HG03196 (cell line): ENCODE measurements at regions not wholly inside any gene's neighbourhood (a gene's known extent, or its start where the extent isn't known, plus 50 kb on each side); places are given as distances from the start of the nearest gene placed in this dataset.
"Not testable (repeated sequence)": the region's sequence is repeated elsewhere in the genome, so short reads cannot be mapped to it uniquely, and the experiment has no call there.

ENCODE experiments used
- ATAC-seq: cut with Tn5 transposase; IDR thresholded peaks from one replicate; pipeline ENCODE4 v1.9.1; 2021; ENCODE audit not compliant: unreplicated experiment

DNA sequence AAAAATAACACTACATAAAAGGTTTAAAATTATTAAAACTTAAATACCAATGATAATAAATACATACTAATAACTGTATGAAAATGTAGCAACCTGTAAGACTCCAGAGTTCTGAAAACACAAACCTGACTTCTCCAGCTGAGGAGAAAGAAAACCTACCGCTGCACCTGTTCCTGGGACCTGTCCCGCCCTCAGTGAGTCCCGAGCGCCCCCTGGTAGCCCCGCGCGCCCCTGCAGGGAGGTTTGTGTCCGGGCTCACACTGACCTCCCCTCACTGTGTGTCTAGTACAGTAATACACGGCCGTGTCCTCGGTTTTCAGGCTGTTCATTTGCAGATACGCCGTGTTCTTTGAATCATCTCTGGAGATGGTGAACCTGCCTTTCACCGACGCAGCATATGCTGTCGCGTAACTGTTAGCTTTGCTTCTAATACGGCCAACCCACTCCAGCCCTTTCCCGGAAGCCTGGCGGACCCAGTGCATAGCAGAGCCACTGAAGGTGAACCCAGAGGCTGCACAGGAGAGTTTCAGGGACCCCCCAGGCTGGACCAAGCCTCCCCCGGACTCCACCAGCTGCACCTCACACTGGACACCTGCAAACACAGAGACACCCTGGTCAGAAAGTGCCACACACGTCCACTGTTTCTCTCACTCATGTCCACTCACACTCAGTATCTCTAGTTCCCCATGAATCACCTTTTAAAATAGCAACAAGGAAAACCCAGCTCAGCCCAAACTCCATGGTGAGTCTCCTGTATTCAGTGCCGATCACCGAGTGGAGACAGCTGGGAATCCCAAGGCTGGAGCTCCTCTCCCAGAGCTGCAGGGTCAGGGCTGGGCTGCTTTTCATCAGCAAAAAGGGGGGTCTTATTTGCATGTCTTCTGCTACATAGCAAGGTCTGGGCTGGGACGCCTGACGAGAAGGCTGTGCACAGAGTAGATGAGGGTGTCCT is 1276.3 kb downstream of the TMEM121 start:
- no peak for ATAC-seq

GRCh38 chr14:106803379-106803778 is 1277.0 kb downstream of the TMEM121 start:
- no peak for ATAC-seq

GRCh38 chr14:106807493-106807892 is 1281.1 kb downstream of the TMEM121 start:
- no peak for ATAC-seq

- no peak for ATAC-seq
Observed at GRCh38 chr14:106808458-106808857, 1282.1 kb downstream of the TMEM121 start.

GRCh38 chr14:106808907-106809306 is 1282.5 kb downstream of the TMEM121 start:
- no peak for ATAC-seq

GRCh38 chr14:106809615-106810014 is 1283.2 kb downstream of the TMEM121 start:
- ATAC-seq = no peak

GRCh38 chr14:106810168-106810567 is 1283.8 kb downstream of the TMEM121 start:
- ATAC-seq = not testable (repeated sequence)

GRCh38 chr14:106811162-106811561 is 1284.8 kb downstream of the TMEM121 start:
- no peak for ATAC-seq

GRCh38 chr14:106812788-106813476 is 1286.5 kb downstream of the TMEM121 start:
- ATAC-seq = no peak

GRCh38 chr14:106813477-106813823 is 1287.1 kb downstream of the TMEM121 start:
- ATAC-seq = no peak

GRCh38 chr14:106820119-106820518 is 1293.7 kb downstream of the TMEM121 start:
- ATAC-seq = no peak

DNA sequence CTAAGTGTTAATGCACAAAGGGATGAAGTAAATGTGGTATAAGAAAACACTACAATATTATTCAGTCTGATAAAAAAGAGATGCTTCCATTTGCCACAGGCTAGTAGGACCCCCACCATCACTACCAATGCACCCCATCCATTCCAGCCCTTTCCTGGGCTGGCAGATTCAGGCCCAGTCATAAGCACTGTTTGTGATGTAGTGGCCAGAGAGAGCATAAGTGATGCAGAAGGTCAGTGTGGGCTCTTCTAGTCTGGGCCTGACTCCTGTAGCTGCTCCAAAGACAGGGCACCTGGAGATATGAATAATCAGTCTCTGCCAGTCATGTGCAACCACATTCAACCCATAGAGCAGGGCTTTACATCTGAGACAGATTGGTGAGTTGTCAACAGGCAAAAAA is 1294.7 kb downstream of the TMEM121 start:
- no peak for ATAC-seq

DNA sequence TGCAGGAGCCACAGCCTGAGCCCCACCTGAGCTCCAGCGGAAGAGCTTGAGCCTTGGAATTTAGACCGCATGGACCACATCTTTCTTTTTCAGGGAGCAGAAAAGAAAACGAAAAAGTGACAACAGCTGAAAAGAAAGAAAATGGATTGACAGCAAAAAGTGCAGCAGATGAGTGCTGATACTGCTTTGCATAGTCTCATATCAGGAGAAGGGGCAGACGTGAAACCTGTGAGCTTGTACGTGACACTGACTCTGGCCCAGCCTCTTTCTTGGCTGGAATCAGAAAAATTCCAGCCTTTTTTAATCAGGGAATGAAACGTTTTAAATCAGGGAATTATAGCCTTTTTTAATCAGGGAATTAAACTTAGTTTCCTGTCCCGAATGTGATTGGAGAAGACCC is 1296.5 kb downstream of the TMEM121 start:
- ATAC-seq = no peak

DNA sequence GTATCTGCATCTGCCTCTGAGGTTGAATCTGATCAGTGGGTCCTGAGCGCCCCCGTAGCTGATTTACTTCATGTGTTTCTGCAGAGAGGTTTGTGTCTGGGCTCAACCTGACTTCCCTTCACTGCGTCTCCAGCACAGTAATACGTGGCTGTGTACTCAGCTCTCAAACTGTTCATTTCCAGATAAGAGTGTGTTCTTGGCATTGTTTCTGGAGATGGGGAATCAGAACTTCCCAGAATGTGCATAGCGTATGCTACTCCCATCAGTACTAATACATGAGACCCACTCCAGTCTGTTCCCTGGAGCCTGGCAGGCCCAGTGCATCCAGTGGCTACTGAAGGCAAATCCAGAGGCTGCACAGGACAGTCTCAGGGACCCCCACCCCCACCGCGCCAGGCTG is 1297.2 kb downstream of the TMEM121 start:
- no peak for ATAC-seq

GRCh38 chr14:106826833-106827369 is 1300.5 kb downstream of the TMEM121 start:
- ATAC-seq = no peak

- ATAC-seq = peak; percentile 50
Observed at GRCh38 chr14:106831322-106831720, 1304.9 kb downstream of the TMEM121 start.

DNA sequence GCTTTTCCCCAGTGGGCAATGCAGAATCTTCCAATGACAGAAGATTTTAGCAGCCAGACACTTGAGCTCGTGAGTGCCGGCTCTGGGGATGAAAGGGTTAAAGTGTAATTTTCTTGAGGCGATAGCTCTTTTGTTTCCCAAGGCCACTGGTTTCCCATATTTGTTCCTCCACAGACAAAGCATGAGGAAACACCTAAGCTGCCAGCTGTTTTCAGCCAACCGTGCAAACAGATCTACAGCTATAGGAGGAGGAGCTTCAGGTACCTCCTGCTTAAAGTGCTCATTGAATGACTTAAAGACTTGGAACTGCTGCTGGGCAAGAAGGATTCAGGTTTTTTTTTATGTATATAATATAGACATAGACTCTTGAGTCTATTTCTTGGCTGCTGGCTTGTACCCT is 1311.5 kb downstream of the TMEM121 start:
- ATAC-seq = no peak

DNA sequence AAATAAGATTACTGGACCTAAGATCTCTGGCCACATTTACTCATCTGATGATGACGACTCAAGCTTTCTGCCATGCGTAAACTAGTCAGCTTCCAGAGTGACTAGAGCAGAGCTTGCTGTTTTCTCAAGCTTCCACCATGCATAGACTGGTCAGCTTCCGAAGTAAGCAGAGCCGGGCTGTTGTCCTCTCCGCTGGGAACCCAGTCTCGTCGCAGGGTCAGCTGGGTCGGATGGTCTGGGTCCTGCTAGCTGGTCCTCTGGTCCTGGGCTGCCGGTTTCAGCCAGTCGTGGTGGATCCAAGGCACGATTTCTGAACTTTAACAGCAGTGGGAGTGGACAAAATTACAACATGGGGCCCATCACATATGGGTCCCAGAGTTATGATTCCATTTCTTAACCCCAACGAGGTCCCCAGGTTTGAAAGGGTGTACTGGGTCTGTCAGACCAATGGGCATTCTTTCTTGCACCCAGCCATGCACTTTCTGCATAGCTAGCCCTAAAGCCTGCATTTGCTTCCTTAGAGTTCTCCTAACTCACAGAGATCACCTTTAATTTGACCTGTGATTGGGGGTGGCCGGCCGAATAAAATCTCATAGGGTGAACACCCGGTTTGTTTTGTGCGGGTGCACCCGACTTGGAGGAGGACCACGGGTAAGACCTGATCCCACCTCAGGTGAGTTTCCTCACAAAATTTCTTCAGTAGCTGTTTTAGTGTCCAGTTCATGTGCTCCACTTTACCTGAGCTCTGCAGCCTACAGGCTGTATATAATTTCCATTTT is 1312.8 kb downstream of the TMEM121 start:
- ATAC-seq = no peak

DNA sequence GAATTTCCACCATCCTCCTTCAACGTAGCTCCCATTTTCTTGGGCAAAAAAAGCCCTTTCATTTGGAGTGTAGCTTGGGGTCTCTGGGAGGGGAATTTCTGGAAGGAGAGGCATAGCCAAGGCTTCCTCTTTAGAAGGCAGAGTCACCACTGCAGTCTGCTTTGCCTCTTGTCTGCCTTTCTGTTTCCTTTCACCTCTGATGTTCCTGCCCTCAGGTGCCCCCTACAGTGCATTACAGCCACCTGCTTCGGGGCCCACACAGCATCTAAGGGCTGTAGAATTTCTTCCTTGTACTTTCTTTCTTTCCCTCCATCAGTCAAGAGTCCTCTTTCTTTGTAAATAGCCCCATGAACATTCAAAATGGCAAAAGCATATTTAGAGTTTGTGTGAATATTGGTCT is 1313.9 kb downstream of the TMEM121 start:
- no peak for ATAC-seq

DNA sequence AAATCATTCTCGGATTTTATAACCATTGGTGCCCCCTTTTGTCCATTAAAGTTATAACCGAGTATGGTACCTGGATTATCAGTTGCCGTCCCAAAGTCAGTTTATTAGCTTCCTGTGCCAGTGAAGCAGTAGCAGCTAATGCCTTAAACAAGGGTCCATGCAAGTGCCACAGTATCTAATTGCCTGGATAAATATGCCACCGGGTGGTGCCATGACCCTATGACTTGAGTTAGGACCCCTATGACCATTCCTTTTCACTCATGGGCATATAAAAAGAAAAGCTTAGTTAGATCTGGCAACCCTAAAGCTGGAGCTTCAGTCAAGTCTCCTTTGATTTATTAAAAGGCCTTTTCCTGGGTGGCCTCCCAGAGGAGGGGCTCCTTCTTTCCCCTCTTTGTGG is 1314.6 kb downstream of the TMEM121 start:
- ATAC-seq = no peak

GRCh38 chr14:106841701-106842100 is 1315.3 kb downstream of the TMEM121 start:
- ATAC-seq = no peak
